WERI-Rb-1 (cell line): ENCODE measurements at regions not wholly inside any gene's neighbourhood (a gene's known extent, or its start where the extent isn't known, plus 50 kb on each side); places are given as distances from the start of the nearest gene placed in this dataset.

Experiments
- DNase-seq: peaks from one replicate; pipeline ENCODE4 v3.0.0-alpha.2; 2020
- H3K27ac ChIP-seq: fragments of 250-450 bp; sonication (Bioruptor Pico); 2 replicates; pipeline ENCODE4 v1.5.1; 2020; ENCODE audit warnings: mild to moderate bottlenecking, moderate library complexity
- H3K27me3 ChIP-seq: fragments of 250-450 bp; sonication (Bioruptor Pico); 2 replicates; pipeline ENCODE4 v1.5.1; 2021; ENCODE audit warnings: mild to moderate bottlenecking, low read depth, moderate library complexity; ENCODE audit not compliant: insufficient read depth, severe bottlenecking
- H3K36me3 ChIP-seq: fragments of 250-450 bp; sonication (Bioruptor Pico); 2 replicates; pipeline ENCODE4 v1.5.1; 2020; ENCODE audit warnings: mild to moderate bottlenecking, moderate library complexity
- H3K4me3 ChIP-seq: 2 replicates; pipeline ENCODE4 v1.5.1; 2011; ENCODE audit warnings: low read depth, mild to moderate bottlenecking, control low read depth, low read length
- H3K9me3 ChIP-seq: fragments of 250-450 bp; sonication (Bioruptor Pico); 2 replicates; pipeline ENCODE4 v1.5.1; 2021; ENCODE audit warnings: mild to moderate bottlenecking, moderate library complexity; ENCODE audit not compliant: severe bottlenecking
- TF ChIP-seq, protein P1 (sequence below): IDR thresholded peaks from 2 replicates; pipeline ENCODE4 v1.5.1; 2011; ENCODE audit warnings: low read depth, mild to moderate bottlenecking, control low read depth, inconsistent platforms, low read length

DNA sequence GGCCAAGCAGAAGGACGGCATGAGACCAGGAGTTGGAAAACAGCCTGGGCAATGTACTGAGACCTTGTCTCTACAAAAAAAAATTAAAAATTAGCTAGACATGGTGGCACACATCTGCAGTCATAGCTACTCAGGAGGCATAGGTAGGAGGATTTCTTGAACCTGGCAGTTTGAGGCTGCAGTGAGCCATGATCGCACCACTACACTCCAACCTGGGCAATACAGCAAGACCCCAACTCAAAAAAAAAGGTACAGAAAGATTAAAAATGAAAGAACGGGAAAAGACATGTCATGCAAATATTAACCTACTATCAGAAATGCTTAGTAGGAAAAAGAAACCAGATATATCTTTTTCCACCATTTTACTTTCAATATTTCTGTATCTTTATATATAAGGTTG, 99.6 kb upstream of the ATP11B start:
- H3K9me3 ChIP-seq = no peaks in the 10 kb centered on the region
- DNase-seq = no peak
- peaks cover 6% of the 10 kb centered on the region for H3K27me3 ChIP-seq
- TF ChIP-seq, protein P1, sequence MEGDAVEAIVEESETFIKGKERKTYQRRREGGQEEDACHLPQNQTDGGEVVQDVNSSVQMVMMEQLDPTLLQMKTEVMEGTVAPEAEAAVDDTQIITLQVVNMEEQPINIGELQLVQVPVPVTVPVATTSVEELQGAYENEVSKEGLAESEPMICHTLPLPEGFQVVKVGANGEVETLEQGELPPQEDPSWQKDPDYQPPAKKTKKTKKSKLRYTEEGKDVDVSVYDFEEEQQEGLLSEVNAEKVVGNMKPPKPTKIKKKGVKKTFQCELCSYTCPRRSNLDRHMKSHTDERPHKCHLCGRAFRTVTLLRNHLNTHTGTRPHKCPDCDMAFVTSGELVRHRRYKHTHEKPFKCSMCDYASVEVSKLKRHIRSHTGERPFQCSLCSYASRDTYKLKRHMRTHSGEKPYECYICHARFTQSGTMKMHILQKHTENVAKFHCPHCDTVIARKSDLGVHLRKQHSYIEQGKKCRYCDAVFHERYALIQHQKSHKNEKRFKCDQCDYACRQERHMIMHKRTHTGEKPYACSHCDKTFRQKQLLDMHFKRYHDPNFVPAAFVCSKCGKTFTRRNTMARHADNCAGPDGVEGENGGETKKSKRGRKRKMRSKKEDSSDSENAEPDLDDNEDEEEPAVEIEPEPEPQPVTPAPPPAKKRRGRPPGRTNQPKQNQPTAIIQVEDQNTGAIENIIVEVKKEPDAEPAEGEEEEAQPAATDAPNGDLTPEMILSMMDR = no peak
- no peaks in the 10 kb centered on the region for H3K36me3 ChIP-seq
- H3K4me3 ChIP-seq = no peak overlapping the region
- no peak overlapping the region for H3K27ac ChIP-seq

GRCh38 chr3:182696916-182697315, 96.4 kb upstream of the ATP11B start:
- no peak for DNase-seq
- Histone ChIP-seq H3K4me3 (no peak overlapping the region), H3K36me3 (no peaks in the 10 kb centered on the region), H3K27me3 (no peaks in the 10 kb centered on the region), H3K27ac (no peak overlapping the region), H3K9me3 (peaks cover 3% of the 10 kb centered on the region)
- TF ChIP-seq, protein P1 = no peak

DNA sequence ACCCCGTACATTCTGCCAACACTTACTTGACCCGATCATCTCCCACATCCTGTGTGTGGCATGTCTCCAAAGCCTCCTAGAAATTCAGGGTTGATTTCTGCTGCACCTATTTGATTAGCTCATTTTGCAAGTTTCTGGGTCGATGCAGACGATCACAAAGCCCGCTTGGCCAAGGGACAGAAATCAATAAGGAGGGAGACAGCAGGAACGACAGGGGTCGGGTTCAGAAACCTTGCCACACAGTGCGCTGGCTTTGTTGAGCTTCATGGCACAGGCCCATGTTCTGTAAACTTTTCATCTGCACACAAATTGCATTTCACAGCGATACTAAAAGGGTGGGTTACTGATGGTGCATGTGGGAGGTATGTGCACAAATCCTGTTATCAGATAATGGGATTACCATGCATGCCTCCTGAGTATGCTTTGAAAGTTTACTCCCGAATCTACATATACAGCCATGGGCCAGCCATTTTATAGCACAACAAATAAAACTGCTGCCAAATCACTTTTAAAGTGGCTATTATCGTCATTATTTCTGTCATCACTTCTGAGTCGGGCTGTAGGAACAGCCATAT, 95.9 kb upstream of the ATP11B start:
- no peak overlapping the region for H3K27ac ChIP-seq
- no peaks in the 10 kb centered on the region for H3K27me3 ChIP-seq
- H3K36me3 ChIP-seq = no peaks in the 10 kb centered on the region
- H3K4me3 ChIP-seq = no peak overlapping the region
- TF ChIP-seq, protein P1 = no peak
- peaks cover 4% of the 10 kb centered on the region for H3K9me3 ChIP-seq
- DNase-seq = no peak

DNA sequence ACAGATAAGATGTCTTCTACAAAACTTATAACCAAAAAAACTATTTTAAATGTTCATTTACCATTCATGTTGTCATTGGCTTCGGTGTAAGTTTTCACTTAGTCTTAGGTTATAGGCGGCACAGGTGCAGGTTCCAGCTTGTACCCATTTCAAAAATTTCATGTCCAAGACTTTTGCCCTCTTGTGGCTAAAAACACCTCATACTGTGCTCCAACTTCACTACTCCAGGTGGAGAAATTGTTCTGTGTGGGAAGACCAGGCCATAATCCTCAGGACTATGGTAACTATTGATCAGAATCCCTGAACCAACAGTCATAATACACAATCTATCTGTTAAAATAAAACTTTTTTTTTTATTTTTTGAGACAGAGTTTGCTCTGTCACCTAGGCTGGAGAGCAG, 95.2 kb upstream of the ATP11B start:
- no peak overlapping the region for H3K27ac ChIP-seq
- TF ChIP-seq, protein P1 = no peak
- DNase-seq = no peak
- no peaks in the 10 kb centered on the region for H3K27me3 ChIP-seq
- H3K4me3 ChIP-seq = no peak overlapping the region
- no peaks in the 10 kb centered on the region for H3K36me3 ChIP-seq
- H3K9me3 ChIP-seq = peaks cover 4% of the 10 kb centered on the region

DNA sequence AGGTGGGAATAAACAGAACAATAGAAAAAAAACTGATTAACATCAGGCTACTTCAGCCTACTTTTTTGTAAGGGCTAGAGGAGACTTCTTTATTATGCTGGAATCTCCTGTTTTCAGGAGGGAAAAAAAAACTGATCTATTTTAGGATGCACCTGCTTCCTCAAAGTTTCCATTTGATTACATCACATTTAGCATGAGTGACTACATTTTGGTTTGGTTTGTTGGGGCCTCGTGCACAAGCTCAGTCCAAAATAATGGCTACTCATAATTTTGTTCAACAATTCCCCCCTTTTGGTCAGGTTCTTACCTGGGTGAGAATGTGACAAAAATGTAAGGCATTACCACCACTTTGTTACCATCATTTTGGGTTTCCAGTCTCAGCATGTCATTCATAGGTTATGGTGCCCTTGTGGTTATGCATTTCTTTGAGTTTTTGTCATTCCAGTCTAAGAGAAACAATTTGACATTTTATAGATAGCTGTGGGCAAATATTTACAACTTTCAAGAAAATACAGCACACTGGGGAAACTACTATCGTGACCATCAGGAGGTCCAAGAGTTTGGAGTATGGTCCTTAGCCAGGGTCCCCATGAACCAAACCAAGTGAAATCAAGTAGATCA, 93.6 kb upstream of the ATP11B start:
- no peaks in the 10 kb centered on the region for H3K27me3 ChIP-seq
- no peak overlapping the region for H3K4me3 ChIP-seq
- DNase-seq = no peak
- no peaks in the 10 kb centered on the region for H3K36me3 ChIP-seq
- no peak overlapping the region for H3K27ac ChIP-seq
- H3K9me3 ChIP-seq = peaks cover 4% of the 10 kb centered on the region
- TF ChIP-seq, protein P1 = no peak

DNA sequence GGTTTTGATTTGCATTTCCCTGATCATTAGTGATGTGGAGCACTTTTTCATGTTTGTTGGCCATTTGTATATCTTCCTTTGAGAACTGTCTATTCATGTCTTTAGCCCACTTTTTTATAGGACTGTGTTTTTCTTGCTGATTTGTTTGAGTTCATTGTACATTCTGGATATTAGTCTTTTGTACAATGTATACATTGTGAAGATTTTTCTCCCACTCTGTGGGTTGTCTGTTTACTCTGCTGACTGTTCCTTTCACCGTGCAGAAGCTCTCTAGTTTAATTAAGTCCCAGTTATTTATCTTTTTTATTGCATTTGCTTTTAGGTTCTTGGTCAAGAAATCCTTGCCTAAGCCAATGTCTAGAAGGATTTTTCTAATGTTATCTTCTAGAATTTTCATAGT, 91.1 kb upstream of the ATP11B start:
- H3K4me3 ChIP-seq = no peak overlapping the region
- H3K27ac ChIP-seq = no peak overlapping the region
- no peaks in the 10 kb centered on the region for H3K27me3 ChIP-seq
- DNase-seq = no peak
- H3K36me3 ChIP-seq = no peaks in the 10 kb centered on the region
- TF ChIP-seq, protein P1 = no peak
- H3K9me3 ChIP-seq = peaks cover 4% of the 10 kb centered on the region
